Gastroesophageal sphincter (tissue), 4 donors: ENCODE measurements at regions not wholly inside any gene's neighbourhood (a gene's known extent, or its start where the extent isn't known, plus 50 kb on each side); places are given as distances from the start of the nearest gene placed in this dataset.

ENCODE experiments used
- ATAC-seq: fragments of 150-250 bp; one replicate; pipeline ENCODE4 v1.9.1; 2016; ENCODE audit warnings: mild to moderate bottlenecking, moderate library complexity
- H3K27ac ChIP-seq, 4 donors: fragments of 200-600 bp; sonication (generic) in 3 of 4; 1 replicate in 3 of 4; 2 replicates in 1 of 4; pipeline ENCODE4 v1.5.1; 2016 to 2019
- H3K27me3 ChIP-seq: fragments of 200-600 bp; sonication (generic); one replicate; pipeline ENCODE4 v1.5.1; 2019
- H3K36me3 ChIP-seq, 2 donors: fragments of 200-600 bp; sonication (generic); one replicate each; pipeline ENCODE4 v1.5.1; 2019; ENCODE audit warnings: control low read depth in 1 of 2
- H3K4me1 ChIP-seq, 3 donors: fragments of 200-600 bp; sonication (generic); 1 replicate in 2 of 3; 2 replicates in 1 of 3; pipeline ENCODE4 v1.5.1; 2016 to 2019; ENCODE audit warnings: control low read depth in 2 of 3
- H3K4me3 ChIP-seq, 2 donors: fragments of 200-600 bp; sonication (generic); one replicate each; pipeline ENCODE4 v1.5.1; 2019; ENCODE audit warnings: mild to moderate bottlenecking in 1 of 2, moderate library complexity in 1 of 2
- H3K9me3 ChIP-seq, 3 donors: fragments of 200-600 bp; sonication (generic); one replicate each; pipeline ENCODE4 v1.5.1; 2017 to 2019; ENCODE audit warnings: control low read depth in 2 of 3
- CTCF ChIP-seq, 4 experiments: fragments of 200-600 bp in 2 of 4; fragments of 450-650 bp in 2 of 4; sonication (generic) in 1 of 4; IDR thresholded peaks; one replicate each; pipeline ENCODE4 v1.5.1; 2017 to 2019; ENCODE audit warnings: antibody characterized with exemption in 4 of 4, mild to moderate bottlenecking in 2 of 4, moderate library complexity in 2 of 4
- EP300 ChIP-seq: sonication (generic); formaldehyde crosslinking; IDR thresholded peaks from one replicate; pipeline ENCODE4 v1.6.1; 2017; ENCODE audit warnings: antibody characterized with exemption, mild to moderate bottlenecking
- POLR2A ChIP-seq, 2 donors: fragments of 450-650 bp; IDR thresholded peaks; one replicate each; pipeline ENCODE4 v1.6.1; 2017; ENCODE audit warnings: antibody characterized with exemption in 2 of 2, mild to moderate bottlenecking in 2 of 2, moderate library complexity in 1 of 2
- POLR2AphosphoS5 ChIP-seq: sonication (generic); formaldehyde crosslinking; IDR thresholded peaks from one replicate; pipeline ENCODE4 v1.6.1; 2017; ENCODE audit warnings: antibody characterized with exemption
- WGBS, 2 donors: methylation state at CpG; one replicate each; pipeline ENCODE4 v1.1.5; 2018; ENCODE audit warnings: low coverage in 1 of 2; 5-methylcytosine and 5-hydroxymethylcytosine counted together

GRCh38 chr6:134657751-134658527, 292.0 kb downstream of the ALDH8A1 start:
- no peaks in the 10 kb centered on the region for H3K9me3 ChIP-seq
- no peaks in the 10 kb centered on the region for H3K4me1 ChIP-seq
- no peaks in the 10 kb centered on the region for H3K27me3 ChIP-seq
- WGBS, 2 donors, result 68 to 74% methylated on average over 3 of the region's 3 CpGs
- TF ChIP-seq POLR2AphosphoS5 (no peak), POLR2A (IDR thresholded peaks at IDR 0.05) (no peak), EP300 (no peak), CTCF (IDR thresholded peaks at IDR 0.05) (no peak)
- H3K4me3 ChIP-seq, result no peak overlapping the region
- no peak for ATAC-seq
- no peaks in the 10 kb centered on the region for H3K36me3 ChIP-seq
- no peak overlapping the region for H3K27ac ChIP-seq

- Histone ChIP-seq H3K4me1 (no peaks in the 10 kb centered on the region), H3K4me3 (no peak overlapping the region), H3K27me3 (no peaks in the 10 kb centered on the region), H3K36me3 (no peaks in the 10 kb centered on the region), H3K27ac (no peak overlapping the region), H3K9me3 (no peaks in the 10 kb centered on the region)
- TF ChIP-seq POLR2A (IDR thresholded peaks at IDR 0.05) (no peak), POLR2AphosphoS5 (no peak), CTCF (IDR thresholded peaks at IDR 0.05) (no peak), EP300 (no peak)
- 89 to 93% methylated on average over 3 of the region's 3 CpGs for WGBS, 2 donors
- no peak for ATAC-seq
Observed at GRCh38 chr6:134657343-134657742, 292.6 kb downstream of the ALDH8A1 start.

- Histone ChIP-seq H3K4me1 (no peaks in the 10 kb centered on the region), H3K27me3 (no peaks in the 10 kb centered on the region), H3K27ac (no peak overlapping the region), H3K36me3 (no peaks in the 10 kb centered on the region), H3K9me3 (no peaks in the 10 kb centered on the region), H3K4me3 (no peak overlapping the region)
- TF ChIP-seq POLR2AphosphoS5 (no peak), CTCF (IDR thresholded peaks at IDR 0.05) (no peak), POLR2A (IDR thresholded peaks at IDR 0.05) (no peak), EP300 (no peak)
- ATAC-seq, result no peak
Observed at GRCh38 chr6:134654751-134655150, 295.1 kb downstream of the ALDH8A1 start.

- no peak for ATAC-seq
- H3K4me1 ChIP-seq, result no peaks in the 10 kb centered on the region
- H3K27me3 ChIP-seq, result no peaks in the 10 kb centered on the region
- H3K36me3 ChIP-seq, result no peaks in the 10 kb centered on the region
- no peak for TF ChIP-seq EP300
- TF ChIP-seq CTCF (IDR thresholded peaks at IDR 0.05), result no peak
- TF ChIP-seq POLR2AphosphoS5, result no peak
- no peak for TF ChIP-seq POLR2A (IDR thresholded peaks at IDR 0.05)
- no peaks in the 10 kb centered on the region for H3K9me3 ChIP-seq
- no peak overlapping the region for H3K4me3 ChIP-seq
- 87 to 89% methylated on average over 3 of the region's 3 CpGs for WGBS, 2 donors
- no peak overlapping the region for H3K27ac ChIP-seq
Observed at GRCh38 chr6:134651519-134651918, 298.4 kb downstream of the ALDH8A1 start.

GRCh38 chr6:134647861-134648260, 302.0 kb downstream of the ALDH8A1 start:
- H3K36me3 ChIP-seq, result no peaks in the 10 kb centered on the region
- TF ChIP-seq POLR2AphosphoS5 (no peak), POLR2A (IDR thresholded peaks at IDR 0.05) (no peak)
- H3K4me1 ChIP-seq, result no peaks in the 10 kb centered on the region
- no peaks in the 10 kb centered on the region for H3K27me3 ChIP-seq
- H3K4me3 ChIP-seq, result no peak overlapping the region
- no peak for ATAC-seq
- 56 to 59% methylated on average over 3 of the region's 3 CpGs for WGBS, 2 donors
- no peak overlapping the region for H3K27ac ChIP-seq
- no peaks in the 10 kb centered on the region for H3K9me3 ChIP-seq
